Neural cell (in vitro differentiated cells): ENCODE measurements at regions not wholly inside any gene's neighbourhood (a gene's known extent, or its start where the extent isn't known, plus 50 kb on each side); places are given as distances from the start of the nearest gene placed in this dataset.

Source experiments
- H2AFZ ChIP-seq: fragments of 200-600, 300-800 bp; sonication (generic), shearing (Covaris generic); 2 replicates; pipeline ENCODE4 v1.6.0; 2014; ENCODE audit warnings: low read depth, mild to moderate bottlenecking, antibody characterized with exemption, low read length, moderate library complexity
- H3F3A ChIP-seq: fragments of 200-600 bp; shearing (Covaris generic); 2 replicates; pipeline ENCODE4 v1.6.1; 2016; ENCODE audit warnings: mild to moderate bottlenecking, moderate library complexity, mixed read lengths, antibody characterized with exemption, low read length; ENCODE audit not compliant: insufficient read depth, poor library complexity, severe bottlenecking
- H3K27ac ChIP-seq: fragments of 200-600, 300-800 bp; sonication (generic), shearing (Covaris generic); 2 replicates; pipeline ENCODE4 v1.5.1; 2014; ENCODE audit warnings: mild to moderate bottlenecking, low read length, moderate library complexity
- H3K27me3 ChIP-seq: fragments of 300-800, 200-600 bp; sonication (generic), shearing (Covaris generic); 2 replicates; pipeline ENCODE4 v1.6.0; 2014; ENCODE audit warnings: mild to moderate bottlenecking, low read depth, low read length, moderate library complexity; ENCODE audit not compliant: insufficient read depth
- H3K36me3 ChIP-seq: fragments of 300-800, 200-600 bp; sonication (generic), shearing (Covaris generic); 2 replicates; pipeline ENCODE4 v1.5.1; 2014; ENCODE audit warnings: mild to moderate bottlenecking, antibody characterized with exemption, low read length, moderate library complexity; ENCODE audit not compliant: insufficient read depth
- H3K4me2 ChIP-seq: fragments of 300-800, 200-600 bp; sonication (generic), shearing (Covaris generic); 2 replicates; pipeline ENCODE4 v1.6.0; 2014; ENCODE audit warnings: mild to moderate bottlenecking, low read length
- H3K4me3 ChIP-seq: fragments of 300-800, 200-600 bp; sonication (generic), shearing (Covaris generic); 2 replicates; pipeline ENCODE4 v1.5.1; 2014; ENCODE audit warnings: mild to moderate bottlenecking, low read length, moderate library complexity
- H3K79me2 ChIP-seq: fragments of 200-600 bp; shearing (Covaris generic); replicated peaks from 2 replicates; pipeline ENCODE4 v1.6.0; 2014; ENCODE audit warnings: mild to moderate bottlenecking, low read length, moderate library complexity; ENCODE audit not compliant: insufficient read depth
- H3K9ac ChIP-seq: fragments of 300-800, 200-600 bp; sonication (generic), shearing (Covaris generic); 2 replicates; pipeline ENCODE4 v1.6.1; 2016; ENCODE audit warnings: mild to moderate bottlenecking, low read length, mixed read lengths
- H3K9me2 ChIP-seq: fragments of 200-600 bp; shearing (Covaris generic); 2 replicates; pipeline ENCODE4 v1.6.1; 2016; ENCODE audit warnings: mild to moderate bottlenecking, low read length, mixed read lengths; ENCODE audit not compliant: insufficient read depth
- H3K9me3 ChIP-seq: fragments of 200-600, 300-800 bp; sonication (generic), shearing (Covaris generic); 2 replicates; pipeline ENCODE4 v1.6.1; 2016; ENCODE audit warnings: mild to moderate bottlenecking, mixed run types, low read length, moderate library complexity, mixed read lengths
- H4K20me1 ChIP-seq: fragments of 200-600 bp; shearing (Covaris generic); 2 replicates; pipeline ENCODE4 v1.6.1; 2016; ENCODE audit warnings: mild to moderate bottlenecking, mixed run types; ENCODE audit not compliant: insufficient read depth
- CTCF ChIP-seq: fragments of 450-650 bp; IDR thresholded peaks from 2 replicates; pipeline ENCODE4 v1.5.1; 2014; ENCODE audit warnings: antibody characterized with exemption, mild to moderate bottlenecking, moderate library complexity; ENCODE audit not compliant: poor library complexity, severe bottlenecking
- EP300 ChIP-seq: fragments of 450-650 bp; conservative IDR thresholded peaks from 2 replicates; pipeline ENCODE4 v1.6.1; 2014; ENCODE audit warnings: antibody characterized with exemption, mild to moderate bottlenecking, moderate library complexity; ENCODE audit not compliant: poor library complexity, severe bottlenecking
- EZH2 ChIP-seq: fragments of 200-600, 300-800 bp; shearing (Covaris generic), sonication (generic); IDR thresholded peaks from 2 replicates; pipeline ENCODE4 v1.6.1; 2014; ENCODE audit warnings: antibody characterized with exemption, low read length, borderline replicate concordance, mild to moderate bottlenecking; ENCODE audit not compliant: insufficient read depth, poor library complexity, severe bottlenecking
- MXI1 ChIP-seq: fragments of 450-650 bp; conservative IDR thresholded peaks from 2 replicates; pipeline ENCODE4 v1.6.1; 2014; ENCODE audit warnings: antibody characterized with exemption, mild to moderate bottlenecking; ENCODE audit not compliant: poor library complexity, severe bottlenecking
- POLR2AphosphoS5 ChIP-seq: IDR thresholded peaks from 2 replicates; pipeline ENCODE4 v1.6.1; 2012
- RAD21 ChIP-seq: fragments of 450-650 bp; conservative IDR thresholded peaks from 2 replicates; pipeline ENCODE4 v1.6.1; 2014; ENCODE audit warnings: antibody characterized with exemption, mild to moderate bottlenecking, moderate library complexity
- REST ChIP-seq: IDR thresholded peaks from 2 replicates; pipeline ENCODE4 v1.6.1; 2012; ENCODE audit warnings: borderline replicate concordance
- SMC3 ChIP-seq: fragments of 450-650 bp; conservative IDR thresholded peaks from 2 replicates; pipeline ENCODE4 v1.6.1; 2014; ENCODE audit warnings: antibody characterized with exemption, mild to moderate bottlenecking, moderate library complexity; ENCODE audit not compliant: poor library complexity
- TAF1 ChIP-seq: IDR thresholded peaks from 2 replicates; pipeline ENCODE4 v1.6.1; 2012; ENCODE audit warnings: low read depth

GRCh38 chr6:105624021-105624420 is 221.1 kb upstream of the PREP start:
- Histone ChIP-seq H4K20me1 (no peaks in the 10 kb centered on the region), H3K9me2 (no peaks in the 10 kb centered on the region), H3K4me2 (no peak overlapping the region), H2AFZ (no peak overlapping the region), H3K9ac (no peak overlapping the region), H3K9me3 (no peaks in the 10 kb centered on the region), H3K36me3 (no peaks in the 10 kb centered on the region), H3F3A (no peaks in the 10 kb centered on the region), H3K27ac (no peak overlapping the region), H3K27me3 (no peaks in the 10 kb centered on the region), H3K4me3 (no peak overlapping the region), H3K79me2 (no peaks in the 10 kb centered on the region)
- TF ChIP-seq SMC3 (no peak), CTCF (no peak), EP300 (no peak)

GRCh38 chr6:105622226-105622625 is 219.3 kb upstream of the PREP start:
- H3K4me3 ChIP-seq, result no peak overlapping the region
- no peak for TF ChIP-seq EZH2
- no peak overlapping the region for H2AFZ ChIP-seq
- H3K79me2 ChIP-seq, result no peaks in the 10 kb centered on the region
- no peak overlapping the region for H3K4me2 ChIP-seq
- no peak overlapping the region for H3K27ac ChIP-seq
- no peak overlapping the region for H3K9ac ChIP-seq
- no peaks in the 10 kb centered on the region for H3K36me3 ChIP-seq
- H3K9me2 ChIP-seq, result no peaks in the 10 kb centered on the region
- H4K20me1 ChIP-seq, result no peaks in the 10 kb centered on the region
- no peaks in the 10 kb centered on the region for H3K9me3 ChIP-seq
- no peaks in the 10 kb centered on the region for H3F3A ChIP-seq
- no peaks in the 10 kb centered on the region for H3K27me3 ChIP-seq

DNA sequence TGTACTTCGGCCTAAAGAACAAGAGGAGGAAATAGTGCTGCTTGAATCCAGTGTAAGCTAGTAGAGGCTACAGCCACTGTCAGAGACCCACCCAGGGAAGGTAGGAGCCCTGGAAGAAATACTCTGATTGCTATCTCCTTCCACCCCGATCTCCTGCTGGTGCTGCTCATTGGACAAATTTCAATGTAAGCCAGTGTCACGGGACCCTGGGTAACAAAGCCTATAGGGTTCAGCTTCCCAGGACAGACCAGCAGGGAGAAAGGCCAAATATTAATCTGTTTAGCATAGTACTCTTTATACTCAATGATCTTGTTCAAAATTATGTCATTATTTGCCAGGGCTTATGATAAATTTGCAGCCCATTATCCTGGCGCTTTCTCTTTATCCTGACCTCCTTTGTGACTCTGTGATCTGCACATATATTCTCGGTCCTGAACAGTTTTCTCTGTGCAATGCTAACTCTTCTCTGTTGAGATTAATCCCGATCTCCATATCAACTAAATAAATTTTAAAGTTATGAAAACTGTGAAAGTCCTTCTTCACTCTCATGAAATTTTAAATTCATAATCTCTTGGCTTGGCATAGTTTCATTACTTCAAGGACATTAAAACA is 218.8 kb upstream of the PREP start:
- no peaks in the 10 kb centered on the region for H3K79me2 ChIP-seq

More for the DNA sequence above, 218.8 kb upstream of the PREP start:
- Histone ChIP-seq H3K4me3 (no peak overlapping the region), H3K9ac (no peak overlapping the region), H2AFZ (no peak overlapping the region), H3K36me3 (no peaks in the 10 kb centered on the region), H3K27ac (no peak overlapping the region), H3K4me2 (no peak overlapping the region), H3K9me2 (no peaks in the 10 kb centered on the region), H4K20me1 (no peaks in the 10 kb centered on the region), H3K27me3 (no peaks in the 10 kb centered on the region), H3K9me3 (no peaks in the 10 kb centered on the region), H3F3A (no peaks in the 10 kb centered on the region)
- TF ChIP-seq MXI1 (no peak), RAD21 (no peak), POLR2AphosphoS5 (no peak), EZH2 (no peak), TAF1 (no peak), REST (no peak), SMC3 (no peak), EP300 (no peak), CTCF (no peak)
